Transverse colon (tissue), 3 donors: ENCODE measurements at regions not wholly inside any gene's neighbourhood (a gene's known extent, or its start where the extent isn't known, plus 50 kb on each side); places are given as distances from the start of the nearest gene placed in this dataset.

Experiments
- CTCF ChIP-seq, 5 experiments: fragments of 200-600 bp in 3 of 5; fragments of 450-650 bp in 2 of 5; sonication (generic) in 3 of 5; IDR thresholded peaks; 1 replicate in 2 of 5; 2 replicates in 3 of 5; pipeline ENCODE4 v1.5.1; 2016 to 2017; ENCODE audit warnings: antibody characterized with exemption in 5 of 5, inconsistent platforms in 3 of 5, mild to moderate bottlenecking in 2 of 5, moderate library complexity in 1 of 5
- POLR2A ChIP-seq: fragments of 450-650 bp; IDR thresholded peaks from one replicate; pipeline ENCODE4 v1.6.1; 2016; ENCODE audit warnings: antibody characterized with exemption, mild to moderate bottlenecking, moderate library complexity

- TF ChIP-seq POLR2A = no peak
- TF ChIP-seq CTCF (IDR thresholded peaks at IDR 0.05) = no peak
These were observed 83.3 kb upstream of the MAP2 start for GRCh38 chr2:209340522-209340921.
